OCI-LY3 (cell line): ENCODE measurements at regions not wholly inside any gene's neighbourhood (a gene's known extent, or its start where the extent isn't known, plus 50 kb on each side); places are given as distances from the start of the nearest gene placed in this dataset.

Source experiments
- EZH2phosphoT487 ChIP-seq: fragments of 200-600 bp; shearing (Covaris generic); IDR thresholded peaks from 2 replicates; pipeline ENCODE4 v1.6.1; 2018; ENCODE audit warnings: antibody characterized with exemption, mixed run types, low read depth
- TF ChIP-seq, protein P1 (sequence below): fragments of 200-600, 300-600 bp; sonication (generic); IDR thresholded peaks from 2 replicates; pipeline ENCODE4 v1.5.1; 2014; ENCODE audit warnings: antibody characterized with exemption, low read length, low read depth

- TF ChIP-seq, protein P1, sequence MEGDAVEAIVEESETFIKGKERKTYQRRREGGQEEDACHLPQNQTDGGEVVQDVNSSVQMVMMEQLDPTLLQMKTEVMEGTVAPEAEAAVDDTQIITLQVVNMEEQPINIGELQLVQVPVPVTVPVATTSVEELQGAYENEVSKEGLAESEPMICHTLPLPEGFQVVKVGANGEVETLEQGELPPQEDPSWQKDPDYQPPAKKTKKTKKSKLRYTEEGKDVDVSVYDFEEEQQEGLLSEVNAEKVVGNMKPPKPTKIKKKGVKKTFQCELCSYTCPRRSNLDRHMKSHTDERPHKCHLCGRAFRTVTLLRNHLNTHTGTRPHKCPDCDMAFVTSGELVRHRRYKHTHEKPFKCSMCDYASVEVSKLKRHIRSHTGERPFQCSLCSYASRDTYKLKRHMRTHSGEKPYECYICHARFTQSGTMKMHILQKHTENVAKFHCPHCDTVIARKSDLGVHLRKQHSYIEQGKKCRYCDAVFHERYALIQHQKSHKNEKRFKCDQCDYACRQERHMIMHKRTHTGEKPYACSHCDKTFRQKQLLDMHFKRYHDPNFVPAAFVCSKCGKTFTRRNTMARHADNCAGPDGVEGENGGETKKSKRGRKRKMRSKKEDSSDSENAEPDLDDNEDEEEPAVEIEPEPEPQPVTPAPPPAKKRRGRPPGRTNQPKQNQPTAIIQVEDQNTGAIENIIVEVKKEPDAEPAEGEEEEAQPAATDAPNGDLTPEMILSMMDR, result peak; percentile 72
- no peak for TF ChIP-seq EZH2phosphoT487
Observed at GRCh38 chr20:21808863-21809664, 103.6 kb downstream of the PAX1 start.
